RWPE2 (cell line): ENCODE measurements at regions not wholly inside any gene's neighbourhood (a gene's known extent, or its start where the extent isn't known, plus 50 kb on each side); places are given as distances from the start of the nearest gene placed in this dataset.

Source experiments
- ATAC-seq: fragments of 200-7000 bp; cut with Tn5 transposase; 3 replicates; pipeline ENCODE4 v1.9.1; 2021; ENCODE audit warnings: low read depth
- DNase-seq: peaks from one replicate; pipeline ENCODE4 v3.0.0-alpha.2; 2020; ENCODE audit warnings: low spot score
- H3K27ac ChIP-seq: fragments of 450-650 bp; 2 replicates; pipeline ENCODE4 v1.5.1; 2017; ENCODE audit warnings: mild to moderate bottlenecking; ENCODE audit not compliant: poor library complexity, severe bottlenecking
- H3K27me3 ChIP-seq: fragments of 250-450 bp; sonication (Bioruptor Pico); 2 replicates; pipeline ENCODE4 v1.5.1; 2021; ENCODE audit warnings: mild to moderate bottlenecking, moderate library complexity; ENCODE audit not compliant: insufficient read depth, poor library complexity, severe bottlenecking
- H3K36me3 ChIP-seq: fragments of 250-450 bp; sonication (Bioruptor Pico); 2 replicates; pipeline ENCODE4 v1.5.1; 2020; ENCODE audit warnings: low read depth, mild to moderate bottlenecking, moderate library complexity
- H3K4me1 ChIP-seq: fragments of 250-450 bp; sonication (Bioruptor Pico); 2 replicates; pipeline ENCODE4 v1.5.1; 2021; ENCODE audit warnings: mild to moderate bottlenecking, moderate library complexity; ENCODE audit not compliant: insufficient read depth, poor library complexity, severe bottlenecking
- H3K4me3 ChIP-seq: fragments of 250-450 bp; sonication (Bioruptor Pico); 2 replicates; pipeline ENCODE4 v1.5.1; 2021; ENCODE audit warnings: mild to moderate bottlenecking, moderate library complexity; ENCODE audit not compliant: severe bottlenecking
- H3K9me3 ChIP-seq: fragments of 250-450 bp; sonication (Bioruptor Pico); 2 replicates; pipeline ENCODE4 v1.5.1; 2021; ENCODE audit warnings: mild to moderate bottlenecking, moderate library complexity; ENCODE audit not compliant: severe bottlenecking
- TF ChIP-seq, protein P1 (sequence below): fragments of 450-650 bp; IDR thresholded peaks from one replicate; pipeline ENCODE4 v1.5.1; 2017; ENCODE audit warnings: mild to moderate bottlenecking, moderate library complexity; ENCODE audit not compliant: poor library complexity, severe bottlenecking

DNA sequence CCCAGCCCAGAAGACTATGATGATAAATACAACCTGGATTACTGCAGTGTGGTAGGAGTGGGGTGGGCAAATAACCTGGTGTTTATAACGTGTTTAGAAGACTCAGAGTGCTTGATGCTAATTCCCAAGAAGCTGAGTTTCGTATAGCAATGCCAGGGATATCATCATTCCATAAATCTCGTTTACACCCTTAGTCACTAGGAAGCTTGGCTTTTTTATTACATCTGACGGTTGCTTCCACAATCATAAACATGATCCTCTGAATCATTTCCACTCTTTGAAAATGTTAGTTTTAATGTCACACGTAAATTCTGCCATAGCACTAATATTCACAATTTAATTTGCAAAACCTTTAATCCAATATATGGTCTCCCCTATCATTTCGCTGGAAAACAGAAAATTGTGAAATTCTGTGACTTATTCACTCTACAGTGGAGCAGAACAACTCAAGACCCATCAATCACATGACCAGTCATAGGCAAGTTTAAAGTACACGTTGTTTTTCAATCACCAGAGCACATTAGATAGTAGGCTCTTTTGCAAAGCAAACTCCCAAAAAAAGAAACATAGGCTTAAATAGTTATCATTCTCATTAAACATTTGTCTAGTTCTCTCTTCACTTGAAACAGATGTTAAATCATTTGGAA, 321.0 kb downstream of the LTN1 start:
- no peak overlapping the region for H3K27ac ChIP-seq
- TF ChIP-seq, protein P1, sequence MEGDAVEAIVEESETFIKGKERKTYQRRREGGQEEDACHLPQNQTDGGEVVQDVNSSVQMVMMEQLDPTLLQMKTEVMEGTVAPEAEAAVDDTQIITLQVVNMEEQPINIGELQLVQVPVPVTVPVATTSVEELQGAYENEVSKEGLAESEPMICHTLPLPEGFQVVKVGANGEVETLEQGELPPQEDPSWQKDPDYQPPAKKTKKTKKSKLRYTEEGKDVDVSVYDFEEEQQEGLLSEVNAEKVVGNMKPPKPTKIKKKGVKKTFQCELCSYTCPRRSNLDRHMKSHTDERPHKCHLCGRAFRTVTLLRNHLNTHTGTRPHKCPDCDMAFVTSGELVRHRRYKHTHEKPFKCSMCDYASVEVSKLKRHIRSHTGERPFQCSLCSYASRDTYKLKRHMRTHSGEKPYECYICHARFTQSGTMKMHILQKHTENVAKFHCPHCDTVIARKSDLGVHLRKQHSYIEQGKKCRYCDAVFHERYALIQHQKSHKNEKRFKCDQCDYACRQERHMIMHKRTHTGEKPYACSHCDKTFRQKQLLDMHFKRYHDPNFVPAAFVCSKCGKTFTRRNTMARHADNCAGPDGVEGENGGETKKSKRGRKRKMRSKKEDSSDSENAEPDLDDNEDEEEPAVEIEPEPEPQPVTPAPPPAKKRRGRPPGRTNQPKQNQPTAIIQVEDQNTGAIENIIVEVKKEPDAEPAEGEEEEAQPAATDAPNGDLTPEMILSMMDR: no peak
- DNase-seq (no peak), ATAC-seq (no peak)
- H3K4me1 ChIP-seq: peaks cover 17% of the 10 kb centered on the region
- H3K27me3 ChIP-seq: no peaks in the 10 kb centered on the region
- no peaks in the 10 kb centered on the region for H3K9me3 ChIP-seq
- H3K36me3 ChIP-seq: no peaks in the 10 kb centered on the region
- no peak overlapping the region for H3K4me3 ChIP-seq

- TF ChIP-seq, protein P1: no peak
- Histone ChIP-seq H3K36me3 (no peaks in the 10 kb centered on the region), H3K27ac (no peak overlapping the region), H3K4me3 (no peak overlapping the region), H3K27me3 (no peaks in the 10 kb centered on the region), H3K4me1 (peaks cover 9% of the 10 kb centered on the region), H3K9me3 (no peaks in the 10 kb centered on the region)
- DNase-seq (no peak), ATAC-seq (no peak)
Measured at GRCh38 chr21:28669971-28670653, 322.6 kb downstream of the LTN1 start.

DNA sequence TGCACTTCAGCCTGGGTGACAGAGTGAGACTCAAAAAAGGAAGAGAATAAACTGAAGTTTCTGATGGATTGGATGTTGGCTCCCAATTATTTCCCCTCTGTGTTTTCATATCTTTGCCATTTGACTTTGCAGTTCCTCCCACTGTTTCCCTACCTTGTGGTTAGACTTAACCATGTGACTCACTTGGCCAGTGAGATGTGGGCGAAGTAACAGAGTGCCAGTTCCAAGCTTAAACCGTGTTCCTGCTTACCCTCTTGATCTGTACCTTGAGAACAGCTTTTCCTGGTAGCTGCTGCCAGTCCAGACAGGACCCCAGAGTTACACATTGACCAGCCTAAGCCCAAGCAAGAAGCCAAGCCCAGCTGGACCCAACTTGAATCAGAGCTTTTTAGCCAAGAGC, 323.4 kb downstream of the LTN1 start:
- ATAC-seq (no peak), DNase-seq (no peak)
- H3K4me3 ChIP-seq: no peak overlapping the region
- TF ChIP-seq, protein P1: no peak
- no peaks in the 10 kb centered on the region for H3K27me3 ChIP-seq
- no peaks in the 10 kb centered on the region for H3K9me3 ChIP-seq
- no peaks in the 10 kb centered on the region for H3K36me3 ChIP-seq
- H3K27ac ChIP-seq: no peak overlapping the region
- H3K4me1 ChIP-seq: peaks cover under 1% of the 10 kb centered on the region

DNA sequence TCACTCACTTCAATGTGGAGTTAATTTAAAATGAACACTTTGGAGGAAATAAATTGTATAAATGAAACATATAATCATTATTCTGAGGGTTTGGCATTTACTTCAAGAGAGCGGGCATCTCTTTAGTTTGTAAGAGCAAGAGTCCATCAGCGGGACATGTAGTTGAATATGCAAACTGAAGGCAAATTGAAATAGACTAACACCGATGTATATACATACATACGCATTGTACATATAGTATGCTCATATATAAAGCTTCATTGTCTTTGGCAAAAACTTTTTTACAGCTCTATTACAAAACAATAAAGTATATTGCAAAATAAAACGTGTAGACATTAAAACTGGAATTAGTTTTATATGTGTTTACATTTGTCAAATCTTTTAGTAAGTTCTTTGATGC, 328.9 kb downstream of the LTN1 start:
- H3K4me3 ChIP-seq: no peak overlapping the region
- ATAC-seq: no peak
- no peak overlapping the region for H3K27ac ChIP-seq
- H3K4me1 ChIP-seq: no peaks in the 10 kb centered on the region
- no peaks in the 10 kb centered on the region for H3K9me3 ChIP-seq
- no peaks in the 10 kb centered on the region for H3K27me3 ChIP-seq
- no peak for DNase-seq
- no peaks in the 10 kb centered on the region for H3K36me3 ChIP-seq
- TF ChIP-seq, protein P1: no peak

DNA sequence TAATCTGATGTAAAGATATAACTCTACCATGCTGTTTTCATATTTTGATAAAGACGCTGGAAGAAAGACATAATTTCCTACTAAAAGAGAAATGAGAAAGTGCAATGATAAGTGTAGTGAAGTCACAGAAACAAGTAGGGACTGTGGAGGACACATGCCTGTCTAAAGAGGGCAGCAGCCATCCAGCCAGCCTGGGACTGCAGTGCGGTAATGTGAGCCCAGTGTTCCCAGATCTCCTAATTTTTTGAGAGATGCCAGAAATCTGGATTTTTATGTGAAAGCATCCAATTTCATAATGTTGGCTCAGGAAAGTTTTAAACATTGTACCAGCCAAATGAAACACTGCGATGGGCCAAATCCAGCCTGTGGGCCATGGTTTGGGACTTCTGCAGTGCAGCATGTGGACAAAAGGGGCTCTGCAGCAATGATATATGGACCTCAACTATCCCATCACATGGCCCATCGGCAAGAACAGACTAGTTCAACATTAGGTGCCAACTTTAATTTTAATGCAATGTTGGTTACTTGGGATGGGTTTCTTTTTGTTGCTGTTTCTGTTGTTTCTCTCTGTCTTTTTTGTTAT, 329.5 kb downstream of the LTN1 start:
- H3K4me3 ChIP-seq: no peak overlapping the region
- TF ChIP-seq, protein P1: no peak
- no peaks in the 10 kb centered on the region for H3K9me3 ChIP-seq
- H3K4me1 ChIP-seq: no peaks in the 10 kb centered on the region
- H3K36me3 ChIP-seq: no peaks in the 10 kb centered on the region
- no peaks in the 10 kb centered on the region for H3K27me3 ChIP-seq
- no peak overlapping the region for H3K27ac ChIP-seq
- DNase-seq (no peak), ATAC-seq (no peak)
